Esophagus mucosa (tissue), 1 donor: ENCODE measurements at regions not wholly inside any gene's neighbourhood (a gene's known extent, or its start where the extent isn't known, plus 50 kb on each side); places are given as distances from the start of the nearest gene placed in this dataset.

ENCODE experiments used
- ATAC-seq: fragments of 200-7000 bp; cut with Tn5 transposase; one replicate; pipeline ENCODE4 v1.9.1; 2020
- donor health status: DM: yes; HTN: yes; CAD: no.

- ATAC-seq = no peak
Measured at GRCh38 chr4:107153228-107153627, 117.1 kb upstream of the DKK2 start.

GRCh38 chr4:107151173-107151572 lies 115.1 kb upstream of the DKK2 start:
- ATAC-seq = no peak

- ATAC-seq = no peak
Measured at GRCh38 chr4:107148904-107149303, 112.8 kb upstream of the DKK2 start.

GRCh38 chr4:107147873-107148272 lies 111.8 kb upstream of the DKK2 start:
- ATAC-seq = no peak

GRCh38 chr4:107138433-107138832 lies 102.3 kb upstream of the DKK2 start:
- ATAC-seq = no peak

GRCh38 chr4:107133965-107134653 lies 98.0 kb upstream of the DKK2 start:
- ATAC-seq = no peak

GRCh38 chr4:107131295-107131694 lies 95.2 kb upstream of the DKK2 start:
- no peak for ATAC-seq

GRCh38 chr4:107130157-107130556 lies 94.0 kb upstream of the DKK2 start:
- no peak for ATAC-seq

GRCh38 chr4:107129611-107130010 lies 93.5 kb upstream of the DKK2 start:
- no peak for ATAC-seq

- ATAC-seq = no peak
Measured at GRCh38 chr4:107129076-107129475, 93.0 kb upstream of the DKK2 start.

- no peak for ATAC-seq
Measured at GRCh38 chr4:107128116-107128515, 92.0 kb upstream of the DKK2 start.

GRCh38 chr4:107125496-107125895 lies 89.4 kb upstream of the DKK2 start:
- ATAC-seq = no peak

- no peak for ATAC-seq
Measured at GRCh38 chr4:107122736-107123135, 86.6 kb upstream of the DKK2 start.

GRCh38 chr4:107120661-107121060 lies 84.5 kb upstream of the DKK2 start:
- no peak for ATAC-seq

GRCh38 chr4:107117726-107118125 lies 81.6 kb upstream of the DKK2 start:
- ATAC-seq = no peak

- ATAC-seq = no peak
Measured at GRCh38 chr4:107115185-107115847, 79.2 kb upstream of the DKK2 start.

- ATAC-seq = no peak
Measured at GRCh38 chr4:107114059-107114458, 77.9 kb upstream of the DKK2 start.

- no peak for ATAC-seq
Measured at GRCh38 chr4:107098401-107098800, 62.3 kb upstream of the DKK2 start.

- no peak for ATAC-seq
Measured at GRCh38 chr4:107094976-107095375, 58.9 kb upstream of the DKK2 start.

GRCh38 chr4:107094332-107094731 lies 58.2 kb upstream of the DKK2 start:
- no peak for ATAC-seq
